Suprapubic skin (tissue), 4 donors: ENCODE measurements at regions not wholly inside any gene's neighbourhood (a gene's known extent, or its start where the extent isn't known, plus 50 kb on each side); places are given as distances from the start of the nearest gene placed in this dataset.

Experiments
- DNase-seq, 2 donors: peaks; one replicate each; pipeline ENCODE4 v3.0.0-alpha.2; 2019; ENCODE audit warnings: low spot score in 2 of 2
- H3K27ac ChIP-seq: fragments of 200-600 bp; sonication (generic); one replicate; pipeline ENCODE4 v1.5.1; 2019
- H3K27me3 ChIP-seq: fragments of 200-600 bp; sonication (generic); one replicate; pipeline ENCODE4 v1.5.1; 2019
- H3K36me3 ChIP-seq: fragments of 200-600 bp; sonication (generic); one replicate; pipeline ENCODE4 v1.5.1; 2019
- H3K4me1 ChIP-seq: fragments of 200-600 bp; sonication (generic); one replicate; pipeline ENCODE4 v1.5.1; 2019
- H3K4me3 ChIP-seq: fragments of 200-600 bp; sonication (generic); one replicate; pipeline ENCODE4 v1.5.1; 2019; ENCODE audit warnings: mild to moderate bottlenecking
- H3K9me3 ChIP-seq: fragments of 200-600 bp; sonication (generic); one replicate; pipeline ENCODE4 v1.5.1; 2019
- EP300 ChIP-seq: sonication (generic); formaldehyde crosslinking; IDR thresholded peaks from one replicate; pipeline ENCODE4 v1.6.1; 2017; ENCODE audit warnings: antibody characterized with exemption
- POLR2A ChIP-seq, 2 donors: fragments of 450-650 bp; IDR thresholded peaks; one replicate each; pipeline ENCODE4 v1.6.1; 2017; ENCODE audit warnings: antibody characterized with exemption in 2 of 2, mild to moderate bottlenecking in 2 of 2, moderate library complexity in 2 of 2
- POLR2AphosphoS5 ChIP-seq, 3 donors: sonication (generic); formaldehyde crosslinking; IDR thresholded peaks; one replicate each; pipeline ENCODE4 v1.6.1; 2017; ENCODE audit warnings: antibody characterized with exemption in 3 of 3
- WGBS: methylation state at CpG from one replicate; pipeline ENCODE4 v1.1.5; 2018; 5-methylcytosine and 5-hydroxymethylcytosine counted together
- TF ChIP-seq, protein P1 (sequence below), 2 donors: fragments of 200-600 bp in 1 of 2; fragments of 450-650 bp in 1 of 2; sonication (generic) in 1 of 2; IDR thresholded peaks; one replicate each; pipeline ENCODE4 v1.5.1; 2016 to 2019; ENCODE audit warnings: antibody characterized with exemption in 2 of 2, mild to moderate bottlenecking in 1 of 2, moderate library complexity in 1 of 2

DNA sequence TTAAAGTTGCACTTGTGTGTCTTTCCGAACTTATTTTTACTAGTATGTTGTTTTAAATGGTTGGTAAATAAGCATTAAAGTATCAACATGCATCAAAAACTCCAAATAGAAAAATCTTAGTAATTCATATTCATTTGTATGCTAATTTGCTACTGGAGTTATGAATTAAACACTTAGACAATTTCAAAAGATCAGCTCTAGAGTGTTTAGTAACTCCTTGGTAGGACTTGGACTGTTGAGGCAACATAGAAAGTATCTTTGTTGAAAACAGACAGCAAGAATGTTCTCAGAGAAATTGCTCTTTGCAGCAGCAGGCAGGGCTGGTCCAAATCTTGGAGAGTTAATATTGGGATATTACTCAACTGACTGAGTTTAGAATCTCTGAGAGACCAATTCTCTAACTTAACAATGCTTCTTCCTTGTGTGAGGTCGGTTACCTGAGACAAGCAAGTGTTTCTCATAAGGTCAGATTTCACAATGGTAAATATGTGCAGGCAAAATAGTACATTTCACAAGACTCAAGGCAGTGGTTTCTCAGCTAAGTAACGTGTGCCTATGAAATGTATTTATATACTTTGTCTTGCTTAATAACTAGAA lies 147.8 kb upstream of the IL12A start:
- DNase-seq: no peak
- 65% methylated on average over 3 of the region's 3 CpGs for WGBS
- Histone ChIP-seq H3K36me3 (no peaks in the 10 kb centered on the region), H3K27me3 (no peaks in the 10 kb centered on the region), H3K4me1 (peaks cover 7% of the 10 kb centered on the region), H3K4me3 (no peak overlapping the region), H3K27ac (no peak overlapping the region), H3K9me3 (no peaks in the 10 kb centered on the region)
- TF ChIP-seq, protein P1, sequence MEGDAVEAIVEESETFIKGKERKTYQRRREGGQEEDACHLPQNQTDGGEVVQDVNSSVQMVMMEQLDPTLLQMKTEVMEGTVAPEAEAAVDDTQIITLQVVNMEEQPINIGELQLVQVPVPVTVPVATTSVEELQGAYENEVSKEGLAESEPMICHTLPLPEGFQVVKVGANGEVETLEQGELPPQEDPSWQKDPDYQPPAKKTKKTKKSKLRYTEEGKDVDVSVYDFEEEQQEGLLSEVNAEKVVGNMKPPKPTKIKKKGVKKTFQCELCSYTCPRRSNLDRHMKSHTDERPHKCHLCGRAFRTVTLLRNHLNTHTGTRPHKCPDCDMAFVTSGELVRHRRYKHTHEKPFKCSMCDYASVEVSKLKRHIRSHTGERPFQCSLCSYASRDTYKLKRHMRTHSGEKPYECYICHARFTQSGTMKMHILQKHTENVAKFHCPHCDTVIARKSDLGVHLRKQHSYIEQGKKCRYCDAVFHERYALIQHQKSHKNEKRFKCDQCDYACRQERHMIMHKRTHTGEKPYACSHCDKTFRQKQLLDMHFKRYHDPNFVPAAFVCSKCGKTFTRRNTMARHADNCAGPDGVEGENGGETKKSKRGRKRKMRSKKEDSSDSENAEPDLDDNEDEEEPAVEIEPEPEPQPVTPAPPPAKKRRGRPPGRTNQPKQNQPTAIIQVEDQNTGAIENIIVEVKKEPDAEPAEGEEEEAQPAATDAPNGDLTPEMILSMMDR (IDR thresholded peaks at IDR 0.05): no peak
- TF ChIP-seq POLR2A (IDR thresholded peaks at IDR 0.05) (no peak), EP300 (no peak), POLR2AphosphoS5 (IDR thresholded peaks at IDR 0.05) (no peak)

DNA sequence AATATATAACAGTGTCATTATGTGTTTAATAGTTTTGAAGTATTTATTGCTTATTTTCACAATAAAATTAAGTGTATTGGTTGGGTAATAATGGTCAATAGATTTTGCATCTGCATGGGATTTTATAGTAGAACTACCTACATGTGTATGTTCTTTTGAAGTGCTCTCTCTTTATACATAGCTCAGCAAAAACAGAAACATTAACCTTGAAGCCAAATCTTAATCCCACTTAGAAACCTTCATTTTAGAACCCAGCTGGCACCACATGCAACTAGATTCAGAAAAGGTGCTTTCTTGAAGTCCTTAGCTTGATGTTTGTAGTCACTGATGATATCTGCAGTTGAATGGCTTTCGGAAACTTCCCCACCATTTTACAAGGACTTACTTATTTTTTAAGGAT lies 146.9 kb upstream of the IL12A start:
- no peak for TF ChIP-seq EP300
- TF ChIP-seq, protein P1 (IDR thresholded peaks at IDR 0.05): no peak
- TF ChIP-seq POLR2A (IDR thresholded peaks at IDR 0.05): no peak
- TF ChIP-seq POLR2AphosphoS5 (IDR thresholded peaks at IDR 0.05): no peak
- Histone ChIP-seq H3K4me3 (no peak overlapping the region), H3K9me3 (no peaks in the 10 kb centered on the region), H3K27ac (no peak overlapping the region), H3K36me3 (no peaks in the 10 kb centered on the region), H3K4me1 (peaks cover 5% of the 10 kb centered on the region), H3K27me3 (no peaks in the 10 kb centered on the region)
- 91% methylated on average over 1 of the region's 1 CpG for WGBS
- DNase-seq: no peak

DNA sequence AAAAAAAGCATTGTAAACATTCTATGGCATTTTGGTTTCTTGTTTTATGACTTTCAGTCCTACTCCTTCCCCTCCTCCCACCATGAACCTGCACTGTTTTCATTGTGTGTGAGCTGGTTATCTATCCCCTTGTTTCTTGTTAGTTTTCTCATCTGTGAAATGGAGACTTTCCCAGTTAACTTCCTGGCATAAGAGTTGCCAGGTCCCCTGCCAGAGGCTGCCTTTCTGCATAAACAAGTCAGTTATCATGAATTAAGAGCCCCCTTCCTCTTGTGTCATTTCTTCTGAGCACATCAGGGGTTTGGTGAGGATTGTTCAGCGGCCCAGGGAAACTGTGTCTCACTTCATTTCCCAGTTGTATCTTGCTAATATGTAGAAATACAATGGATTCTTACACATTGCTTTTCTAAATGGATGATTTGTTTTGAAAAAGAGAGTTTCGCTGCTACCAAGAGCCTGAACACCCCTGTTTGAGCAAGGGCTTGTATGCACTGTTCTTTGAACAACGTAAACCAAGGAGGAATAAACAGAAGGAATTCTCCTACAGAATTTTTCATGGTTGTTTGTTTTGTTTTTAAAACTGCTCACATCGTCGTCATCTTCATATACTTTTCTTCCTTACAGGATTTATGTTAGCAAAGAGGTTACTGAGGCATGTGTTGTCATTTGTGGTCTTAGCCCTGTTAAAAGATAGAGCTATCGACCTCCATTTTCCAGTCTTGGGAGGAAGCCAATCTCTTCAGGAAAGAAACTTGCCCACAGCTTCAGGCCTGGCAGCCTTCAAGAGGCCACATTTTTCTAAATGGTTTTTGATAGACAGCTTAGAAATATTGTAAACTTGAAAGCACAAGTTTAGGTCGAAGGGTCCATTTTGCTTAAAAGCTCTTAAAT lies 144.6 kb upstream of the IL12A start:
- H3K4me1 ChIP-seq: no peaks in the 10 kb centered on the region
- H3K27ac ChIP-seq: no peak overlapping the region
- TF ChIP-seq POLR2A (IDR thresholded peaks at IDR 0.05) (no peak), EP300 (no peak), POLR2AphosphoS5 (IDR thresholded peaks at IDR 0.05) (no peak)
- TF ChIP-seq, protein P1 (IDR thresholded peaks at IDR 0.05): no peak
- no peaks in the 10 kb centered on the region for H3K9me3 ChIP-seq
- no peaks in the 10 kb centered on the region for H3K36me3 ChIP-seq
- H3K4me3 ChIP-seq: no peak overlapping the region
- H3K27me3 ChIP-seq: no peaks in the 10 kb centered on the region
- no peak for DNase-seq
- WGBS: 63% methylated on average over 7 of the region's 7 CpGs

DNA sequence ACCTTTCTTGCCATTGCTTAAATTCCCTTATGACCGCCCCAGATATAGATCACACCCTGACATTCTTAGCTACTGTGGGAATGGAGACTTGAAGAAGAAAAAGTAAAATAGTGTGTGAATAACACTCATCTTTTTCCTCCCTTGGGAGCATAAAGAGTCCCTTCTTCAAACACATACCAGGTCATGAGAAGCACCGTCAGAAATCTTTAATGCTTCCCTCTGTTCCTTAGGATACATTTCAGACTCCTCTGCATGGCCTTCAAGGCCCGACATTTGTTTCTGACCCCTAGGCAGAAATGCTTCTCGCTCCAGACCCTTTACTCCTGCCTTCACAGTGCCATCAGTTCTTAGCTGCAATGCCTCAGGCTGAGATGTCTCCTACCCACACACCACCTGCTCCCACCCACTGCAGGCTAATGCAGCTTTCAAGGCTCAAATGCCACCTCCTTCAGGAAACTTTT lies 143.8 kb upstream of the IL12A start:
- 72% methylated on average over 4 of the region's 4 CpGs for WGBS
- no peaks in the 10 kb centered on the region for H3K27me3 ChIP-seq
- TF ChIP-seq POLR2A (IDR thresholded peaks at IDR 0.05) (no peak), POLR2AphosphoS5 (IDR thresholded peaks at IDR 0.05) (no peak), EP300 (no peak)
- TF ChIP-seq, protein P1 (IDR thresholded peaks at IDR 0.05): no peak
- H3K9me3 ChIP-seq: no peaks in the 10 kb centered on the region
- H3K4me3 ChIP-seq: no peak overlapping the region
- no peak for DNase-seq
- H3K36me3 ChIP-seq: no peaks in the 10 kb centered on the region
- no peak overlapping the region for H3K27ac ChIP-seq
- H3K4me1 ChIP-seq: no peaks in the 10 kb centered on the region

DNA sequence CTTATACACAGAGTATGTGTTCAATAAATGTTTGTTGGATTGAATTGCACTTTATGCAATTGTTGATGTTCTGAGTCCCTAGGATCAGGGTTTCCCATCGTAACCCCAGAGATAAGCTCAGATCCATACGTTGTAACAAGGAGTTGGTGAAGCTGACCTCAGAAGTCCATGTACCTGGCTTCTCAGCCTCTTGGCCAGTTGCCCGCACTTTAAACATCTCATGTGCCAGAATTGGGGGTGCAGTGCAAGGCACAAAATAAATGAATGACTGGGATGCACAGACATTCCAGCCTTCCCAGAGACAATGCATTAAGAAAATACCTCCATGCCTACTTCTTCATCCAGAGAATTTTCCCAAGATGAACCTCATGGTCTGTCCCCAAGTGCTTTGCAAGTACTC lies 142.9 kb upstream of the IL12A start:
- WGBS: 76% methylated on average over 3 of the region's 3 CpGs

More for the DNA sequence above, 142.9 kb upstream of the IL12A start:
- Histone ChIP-seq H3K36me3 (no peaks in the 10 kb centered on the region), H3K4me3 (no peak overlapping the region), H3K27ac (no peak overlapping the region), H3K4me1 (no peaks in the 10 kb centered on the region), H3K9me3 (no peaks in the 10 kb centered on the region), H3K27me3 (no peaks in the 10 kb centered on the region)
- TF ChIP-seq POLR2AphosphoS5 (IDR thresholded peaks at IDR 0.05) (no peak), POLR2A (IDR thresholded peaks at IDR 0.05) (no peak)
- no peak for DNase-seq
